Right atrium auricular region (tissue), 2 donors: ENCODE measurements at regions not wholly inside any gene's neighbourhood (a gene's known extent, or its start where the extent isn't known, plus 50 kb on each side); places are given as distances from the start of the nearest gene placed in this dataset.

Experiments used
- DNase-seq: peaks from one replicate; pipeline ENCODE4 v3.0.0-alpha.2; 2019; ENCODE audit warnings: low spot score
- H3K27ac ChIP-seq, 2 donors: fragments of 200-600 bp; sonication (generic); 1 replicate in 1 of 2; 2 replicates in 1 of 2; pipeline ENCODE4 v1.5.1; 2016 to 2019
- H3K27me3 ChIP-seq, 2 donors: fragments of 200-600 bp; sonication (generic); one replicate each; pipeline versions ENCODE4 v1.5.1 to v1.6.0; 2017 to 2019
- H3K36me3 ChIP-seq: fragments of 200-600 bp; sonication (generic); one replicate; pipeline ENCODE4 v1.5.1; 2016
- H3K4me1 ChIP-seq, 2 donors: fragments of 200-600 bp; sonication (generic); one replicate each; pipeline versions ENCODE4 v1.5.1 to v1.6.0; 2017 to 2019
- H3K4me3 ChIP-seq, 2 donors: fragments of 200-600 bp; sonication (generic); 1 replicate in 1 of 2; 2 replicates in 1 of 2; pipeline ENCODE4 v1.5.1; 2017 to 2019; ENCODE audit warnings: mild to moderate bottlenecking in 1 of 2, moderate library complexity in 1 of 2
- H3K9me3 ChIP-seq, 2 donors: fragments of 200-600 bp; sonication (generic); one replicate each; pipeline ENCODE4 v1.5.1; 2019
- TF ChIP-seq, protein P1 (sequence below), 2 donors: fragments of 200-600 bp; sonication (generic); IDR thresholded peaks; one replicate each; pipeline ENCODE4 v1.5.1; 2019; ENCODE audit warnings: antibody characterized with exemption in 2 of 2

DNA sequence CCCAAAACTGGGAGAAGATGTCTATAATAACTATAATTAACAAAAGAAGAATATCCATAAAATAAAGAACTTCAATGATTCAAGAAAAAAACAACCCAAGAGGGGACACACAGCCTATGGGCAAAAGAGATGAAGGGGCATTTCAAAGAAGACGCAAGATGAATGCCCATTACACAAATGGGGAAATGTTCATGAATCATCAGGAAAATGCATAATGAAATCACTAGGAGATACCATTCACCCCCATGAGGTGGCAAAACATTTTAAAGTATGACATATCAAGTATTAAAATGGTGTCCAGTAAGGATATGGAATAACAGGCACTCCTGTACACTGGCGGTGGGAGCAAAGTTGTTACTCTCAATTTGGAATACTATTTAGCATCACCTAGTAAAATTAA lies 183.3 kb downstream of the TXNL1 start:
- no peak overlapping the region for H3K27ac ChIP-seq
- TF ChIP-seq, protein P1, sequence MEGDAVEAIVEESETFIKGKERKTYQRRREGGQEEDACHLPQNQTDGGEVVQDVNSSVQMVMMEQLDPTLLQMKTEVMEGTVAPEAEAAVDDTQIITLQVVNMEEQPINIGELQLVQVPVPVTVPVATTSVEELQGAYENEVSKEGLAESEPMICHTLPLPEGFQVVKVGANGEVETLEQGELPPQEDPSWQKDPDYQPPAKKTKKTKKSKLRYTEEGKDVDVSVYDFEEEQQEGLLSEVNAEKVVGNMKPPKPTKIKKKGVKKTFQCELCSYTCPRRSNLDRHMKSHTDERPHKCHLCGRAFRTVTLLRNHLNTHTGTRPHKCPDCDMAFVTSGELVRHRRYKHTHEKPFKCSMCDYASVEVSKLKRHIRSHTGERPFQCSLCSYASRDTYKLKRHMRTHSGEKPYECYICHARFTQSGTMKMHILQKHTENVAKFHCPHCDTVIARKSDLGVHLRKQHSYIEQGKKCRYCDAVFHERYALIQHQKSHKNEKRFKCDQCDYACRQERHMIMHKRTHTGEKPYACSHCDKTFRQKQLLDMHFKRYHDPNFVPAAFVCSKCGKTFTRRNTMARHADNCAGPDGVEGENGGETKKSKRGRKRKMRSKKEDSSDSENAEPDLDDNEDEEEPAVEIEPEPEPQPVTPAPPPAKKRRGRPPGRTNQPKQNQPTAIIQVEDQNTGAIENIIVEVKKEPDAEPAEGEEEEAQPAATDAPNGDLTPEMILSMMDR (IDR thresholded peaks at IDR 0.05) = no peak
- no peaks in the 10 kb centered on the region for H3K9me3 ChIP-seq
- no peak overlapping the region for H3K4me3 ChIP-seq
- H3K27me3 ChIP-seq = no peaks in the 10 kb centered on the region
- H3K4me1 ChIP-seq = peaks cover 0 to 16% of the 10 kb centered on the region in 2 donors
- DNase-seq = no peak
- H3K36me3 ChIP-seq = no peaks in the 10 kb centered on the region

DNA sequence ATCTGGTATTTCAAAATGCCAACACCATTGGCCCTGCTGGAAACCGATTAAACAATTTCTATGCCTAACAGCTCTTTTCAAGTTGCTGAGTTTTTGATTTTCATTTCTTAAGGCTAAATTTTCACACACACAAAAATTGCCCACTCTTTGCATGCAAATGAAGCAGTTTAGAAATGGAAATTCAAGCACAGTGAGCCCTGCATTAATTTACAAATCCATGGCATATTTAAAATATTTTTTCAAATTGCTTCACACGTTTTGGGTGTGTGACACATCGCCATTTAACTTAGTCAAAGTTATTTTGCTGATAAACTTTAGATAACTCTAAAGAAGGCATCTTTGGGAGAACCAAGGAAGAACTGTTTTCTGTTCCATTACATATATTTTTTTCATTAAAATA lies 184.8 kb downstream of the TXNL1 start:
- TF ChIP-seq, protein P1 (IDR thresholded peaks at IDR 0.05) = no peak
- Histone ChIP-seq H3K4me3 (no peak overlapping the region), H3K36me3 (no peaks in the 10 kb centered on the region), H3K9me3 (no peaks in the 10 kb centered on the region), H3K27ac (no peak overlapping the region), H3K27me3 (no peaks in the 10 kb centered on the region), H3K4me1 (peaks cover 0 to 3% of the 10 kb centered on the region in 2 donors)
- no peak for DNase-seq

DNA sequence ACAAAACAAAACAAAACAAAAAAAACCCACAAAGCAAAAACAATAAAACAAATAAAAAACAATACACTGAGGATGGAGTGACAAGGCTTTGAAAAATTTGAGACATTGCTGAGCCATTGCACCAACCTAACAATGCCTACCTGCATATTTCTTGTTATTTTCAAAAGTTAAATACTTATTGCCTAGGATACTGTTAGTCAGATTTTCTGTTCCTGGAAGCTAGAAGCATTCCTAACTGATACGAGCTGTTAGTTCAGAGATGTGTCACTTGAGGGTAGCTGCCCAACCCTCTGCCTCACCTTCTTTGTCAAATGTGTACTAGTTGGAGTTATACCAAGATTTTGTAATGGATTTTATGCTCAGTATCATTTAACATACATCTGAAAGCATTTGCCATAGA lies 187.2 kb downstream of the TXNL1 start:
- H3K4me1 ChIP-seq = peaks cover 0 to 5% of the 10 kb centered on the region in 2 donors
- no peak overlapping the region for H3K27ac ChIP-seq
- H3K9me3 ChIP-seq = no peaks in the 10 kb centered on the region
- no peaks in the 10 kb centered on the region for H3K36me3 ChIP-seq
- no peaks in the 10 kb centered on the region for H3K27me3 ChIP-seq
- TF ChIP-seq, protein P1 (IDR thresholded peaks at IDR 0.05) = no peak
- no peak overlapping the region for H3K4me3 ChIP-seq
- DNase-seq = no peak

DNA sequence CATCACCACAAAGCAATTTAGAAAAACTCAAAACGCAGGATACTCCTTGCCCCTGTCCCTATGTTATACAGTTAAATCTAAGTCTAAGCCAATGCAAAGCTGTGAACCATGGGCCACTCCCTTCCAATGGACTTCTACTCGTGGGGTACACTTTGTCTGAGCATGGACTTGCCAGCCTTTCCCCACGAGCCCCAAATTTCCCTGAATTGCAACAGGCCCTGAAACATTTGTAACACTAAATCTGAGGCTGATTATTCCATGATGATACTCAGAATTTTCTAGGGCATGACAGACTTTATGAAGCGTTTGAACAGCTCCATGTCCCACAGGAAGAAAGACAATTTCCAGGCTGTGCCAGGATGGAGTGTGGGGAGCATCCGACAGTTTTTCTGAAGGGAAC lies 189.6 kb downstream of the TXNL1 start:
- Histone ChIP-seq H3K4me1 (peaks cover 0 to 5% of the 10 kb centered on the region in 2 donors), H3K4me3 (no peak overlapping the region), H3K36me3 (no peaks in the 10 kb centered on the region), H3K9me3 (no peaks in the 10 kb centered on the region), H3K27ac (no peak overlapping the region), H3K27me3 (no peaks in the 10 kb centered on the region)
- TF ChIP-seq, protein P1 (IDR thresholded peaks at IDR 0.05) = no peak
- DNase-seq = no peak

DNA sequence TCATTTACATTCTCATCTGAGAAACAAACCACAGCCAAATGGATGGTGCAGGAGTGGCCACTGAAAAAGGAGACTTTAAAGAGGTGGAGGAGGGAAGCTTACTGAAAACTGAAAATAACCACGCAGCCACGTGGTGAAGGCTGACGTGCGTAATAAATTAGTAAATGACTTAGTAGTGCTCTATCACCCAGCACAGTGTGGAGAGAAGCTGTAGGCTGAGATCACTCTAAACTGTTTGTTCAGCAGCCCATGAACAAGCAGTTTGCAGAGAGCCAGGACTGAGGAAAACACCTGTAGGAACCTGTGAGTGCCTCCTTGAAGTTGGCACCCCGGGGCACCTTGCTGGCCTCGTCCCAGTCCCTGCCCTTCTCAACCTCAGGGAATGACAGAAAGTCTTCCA lies 193.0 kb downstream of the TXNL1 start:
- no peak for DNase-seq
- TF ChIP-seq, protein P1 (IDR thresholded peaks at IDR 0.05) = no peak
- Histone ChIP-seq H3K4me3 (no peak overlapping the region), H3K4me1 (peaks cover 0 to 5% of the 10 kb centered on the region in 2 donors), H3K9me3 (no peaks in the 10 kb centered on the region), H3K27ac (no peak overlapping the region), H3K36me3 (no peaks in the 10 kb centered on the region), H3K27me3 (no peaks in the 10 kb centered on the region)

DNA sequence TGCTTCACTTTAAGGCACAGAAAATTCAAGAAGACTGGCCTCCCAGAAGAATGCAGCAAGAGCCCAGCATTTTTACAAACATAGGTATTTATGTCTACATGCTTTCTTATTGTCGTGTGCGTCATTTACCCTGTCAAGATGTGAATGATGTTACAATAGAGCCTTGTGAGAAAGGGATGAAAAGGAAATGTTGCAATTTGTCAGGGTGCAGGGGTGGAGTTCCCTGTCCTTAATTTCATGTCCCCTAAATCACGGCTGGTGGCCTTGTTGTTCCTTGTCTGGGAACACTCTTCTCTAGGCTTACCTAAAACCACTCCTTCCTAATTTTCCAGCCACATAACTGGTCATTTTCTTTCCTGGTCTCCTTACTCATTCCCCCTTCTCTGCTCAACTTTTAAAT lies 194.2 kb downstream of the TXNL1 start:
- H3K9me3 ChIP-seq = no peaks in the 10 kb centered on the region
- H3K27me3 ChIP-seq = no peaks in the 10 kb centered on the region
- no peaks in the 10 kb centered on the region for H3K36me3 ChIP-seq
- H3K27ac ChIP-seq = no peak overlapping the region
- TF ChIP-seq, protein P1 (IDR thresholded peaks at IDR 0.05) = no peak
- DNase-seq = no peak
- H3K4me1 ChIP-seq = peaks cover 0 to 5% of the 10 kb centered on the region in 2 donors
- no peak overlapping the region for H3K4me3 ChIP-seq
